Pulmonary artery endothelial cell (primary cell): ENCODE measurements at regions not wholly inside any gene's neighbourhood (a gene's known extent, or its start where the extent isn't known, plus 50 kb on each side); places are given as distances from the start of the nearest gene placed in this dataset.

Experiments used
- DNase-seq: peaks from one replicate; pipeline ENCODE4 v3.0.0-alpha.2; 2011; ENCODE audit warnings: low read depth, low spot score

- DNase-seq, result no peak
Measured at GRCh38 chr12:20181416-20182180, 186.7 kb upstream of the PDE3A start.

- DNase-seq, result no peak
Measured at GRCh38 chr12:20183563-20183962, 184.8 kb upstream of the PDE3A start.

GRCh38 chr12:20184514-20184913 is 183.8 kb upstream of the PDE3A start:
- no peak for DNase-seq

GRCh38 chr12:20187456-20187855 is 180.9 kb upstream of the PDE3A start:
- DNase-seq, result no peak

DNA sequence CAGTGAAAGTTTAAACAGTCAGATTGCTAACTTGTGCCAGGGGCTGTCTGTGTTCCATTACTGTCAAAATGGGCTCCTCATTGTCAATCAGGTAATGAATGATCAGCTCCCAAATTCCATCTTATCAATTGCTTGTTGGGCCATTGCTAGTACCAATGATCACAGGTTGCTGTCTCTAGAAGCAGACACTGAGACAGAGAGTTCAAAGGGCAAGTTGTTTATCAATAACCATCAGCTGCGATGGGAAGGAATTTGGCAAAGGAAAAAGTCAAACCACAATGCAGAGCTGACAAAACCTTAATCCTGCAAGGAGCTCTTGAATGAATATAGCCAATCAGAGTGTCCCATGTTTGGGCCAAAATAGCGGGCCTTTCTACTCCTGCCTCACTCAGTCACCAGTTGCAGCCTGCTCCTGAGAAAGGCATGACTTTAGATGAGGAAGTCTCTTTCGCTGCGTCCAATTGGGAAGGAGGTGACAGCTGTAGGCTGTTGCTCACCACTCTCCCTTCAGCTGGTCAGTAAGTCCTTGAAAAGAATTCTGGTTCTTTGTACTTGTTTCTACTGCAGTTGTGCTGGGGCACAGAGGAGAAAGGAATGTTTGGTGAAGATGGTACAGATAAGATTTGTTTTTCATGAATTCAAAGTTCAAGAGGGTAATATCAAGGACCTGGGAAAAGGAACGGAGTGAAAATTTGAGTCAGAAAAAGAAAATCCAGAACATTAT is 179.2 kb upstream of the PDE3A start:
- DNase-seq, result no peak

GRCh38 chr12:20189767-20190166 is 178.6 kb upstream of the PDE3A start:
- DNase-seq, result no peak

- DNase-seq, result no peak
Measured at GRCh38 chr12:20194171-20194570, 174.2 kb upstream of the PDE3A start.

DNA sequence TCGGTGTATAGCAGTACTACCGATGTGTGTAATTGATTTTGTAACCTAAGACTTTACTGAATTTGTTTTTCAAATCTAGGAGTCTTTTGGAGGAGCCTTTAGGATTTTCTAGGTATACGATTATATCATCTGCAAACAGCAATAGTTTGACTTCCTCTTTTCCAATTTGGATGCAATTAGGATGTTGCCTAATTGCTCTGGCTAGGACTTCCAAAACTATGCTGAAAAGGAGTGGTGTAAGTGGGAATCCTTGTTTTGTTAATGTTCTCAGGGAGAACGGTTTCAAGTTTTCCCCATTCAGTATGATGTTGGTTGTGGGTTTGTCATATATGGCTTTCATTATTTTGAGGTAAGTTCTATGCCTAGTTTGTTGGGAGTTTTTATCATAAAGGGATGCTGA is 171.6 kb upstream of the PDE3A start:
- no peak for DNase-seq

DNA sequence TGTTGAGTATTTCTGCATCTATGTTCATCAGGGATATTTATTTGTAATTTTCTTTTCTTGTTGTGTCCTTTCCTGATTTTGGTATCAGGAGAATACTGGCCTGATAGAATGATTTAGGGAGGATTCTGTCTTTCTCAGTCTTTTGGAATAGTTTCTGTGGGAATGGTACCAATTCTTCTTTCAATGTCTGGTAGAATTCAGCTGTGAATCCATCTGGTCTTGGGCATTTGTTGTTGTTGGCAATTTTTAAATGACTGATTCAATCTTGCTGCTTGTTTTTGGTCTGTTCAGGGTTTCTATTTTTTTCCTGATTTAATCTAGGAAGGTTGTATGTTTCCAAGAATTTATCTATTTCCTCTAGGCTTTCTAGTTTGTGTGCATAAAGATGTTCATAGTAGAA is 170.9 kb upstream of the PDE3A start:
- DNase-seq, result no peak

DNA sequence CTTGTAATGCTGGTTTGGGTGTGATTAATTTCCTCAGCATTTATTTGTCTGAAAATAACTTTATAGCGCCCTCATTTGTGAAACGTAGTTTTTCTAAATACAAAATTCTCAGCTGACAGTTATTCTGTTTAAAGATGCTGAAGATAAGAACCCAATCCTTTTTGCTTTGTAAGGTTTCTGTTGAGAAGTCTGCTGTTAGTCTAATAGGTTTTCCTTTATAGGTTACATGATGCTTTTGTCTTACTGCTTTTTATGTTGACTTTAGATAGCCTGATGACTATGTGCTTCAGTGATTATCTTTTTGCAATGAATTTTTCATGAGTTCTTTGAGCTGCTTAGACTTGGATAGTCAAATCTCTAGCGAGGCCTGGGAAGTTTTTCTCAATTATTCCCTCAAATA is 168.6 kb upstream of the PDE3A start:
- no peak for DNase-seq

DNA sequence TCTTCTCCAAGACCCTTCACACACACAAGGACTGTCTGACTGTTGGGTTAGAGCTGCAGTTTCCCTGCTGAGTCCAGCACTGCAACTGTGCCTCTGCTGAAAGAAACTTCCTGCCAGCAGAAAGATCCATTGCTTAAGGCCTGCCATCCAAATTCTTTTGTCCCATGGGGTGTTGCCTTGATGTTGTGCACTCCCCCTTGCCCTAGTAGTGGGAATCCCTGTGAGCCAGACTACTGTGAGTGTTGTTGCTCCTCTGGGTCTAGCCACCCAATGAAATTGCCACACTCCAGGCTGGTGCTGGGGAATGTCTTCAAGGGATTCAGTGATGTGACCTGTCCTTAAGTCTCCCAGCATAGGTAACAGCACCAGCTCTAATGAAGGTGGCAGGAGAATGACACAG is 166.6 kb upstream of the PDE3A start:
- no peak for DNase-seq

DNA sequence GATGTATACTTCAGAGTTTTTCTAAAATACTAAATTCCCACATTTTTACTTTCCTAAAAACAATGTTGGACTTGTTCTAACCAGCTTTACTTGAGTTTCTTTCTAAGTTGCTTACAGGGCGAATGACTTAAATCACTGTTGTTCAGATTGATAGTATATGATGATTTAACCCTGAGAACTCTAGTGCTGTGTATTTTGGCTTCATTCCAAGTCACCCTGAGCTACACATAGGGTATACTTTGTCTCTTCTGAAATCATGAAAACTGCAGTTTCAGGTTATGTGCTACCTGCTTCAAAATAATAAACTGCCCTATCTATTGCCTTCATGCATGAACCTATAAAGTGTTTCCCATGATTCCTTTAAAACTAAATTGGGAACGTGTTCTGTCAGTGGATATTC is 162.5 kb upstream of the PDE3A start:
- DNase-seq, result no peak

GRCh38 chr12:20206410-20206809 is 161.9 kb upstream of the PDE3A start:
- no peak for DNase-seq

- no peak for DNase-seq
Measured at GRCh38 chr12:20210621-20211215, 157.6 kb upstream of the PDE3A start.

GRCh38 chr12:20211541-20211940 is 156.8 kb upstream of the PDE3A start:
- no peak for DNase-seq

- no peak for DNase-seq
Measured at GRCh38 chr12:20211981-20212421, 156.3 kb upstream of the PDE3A start.

GRCh38 chr12:20212658-20213555 is 155.4 kb upstream of the PDE3A start:
- DNase-seq, result peak; percentile 98

DNA sequence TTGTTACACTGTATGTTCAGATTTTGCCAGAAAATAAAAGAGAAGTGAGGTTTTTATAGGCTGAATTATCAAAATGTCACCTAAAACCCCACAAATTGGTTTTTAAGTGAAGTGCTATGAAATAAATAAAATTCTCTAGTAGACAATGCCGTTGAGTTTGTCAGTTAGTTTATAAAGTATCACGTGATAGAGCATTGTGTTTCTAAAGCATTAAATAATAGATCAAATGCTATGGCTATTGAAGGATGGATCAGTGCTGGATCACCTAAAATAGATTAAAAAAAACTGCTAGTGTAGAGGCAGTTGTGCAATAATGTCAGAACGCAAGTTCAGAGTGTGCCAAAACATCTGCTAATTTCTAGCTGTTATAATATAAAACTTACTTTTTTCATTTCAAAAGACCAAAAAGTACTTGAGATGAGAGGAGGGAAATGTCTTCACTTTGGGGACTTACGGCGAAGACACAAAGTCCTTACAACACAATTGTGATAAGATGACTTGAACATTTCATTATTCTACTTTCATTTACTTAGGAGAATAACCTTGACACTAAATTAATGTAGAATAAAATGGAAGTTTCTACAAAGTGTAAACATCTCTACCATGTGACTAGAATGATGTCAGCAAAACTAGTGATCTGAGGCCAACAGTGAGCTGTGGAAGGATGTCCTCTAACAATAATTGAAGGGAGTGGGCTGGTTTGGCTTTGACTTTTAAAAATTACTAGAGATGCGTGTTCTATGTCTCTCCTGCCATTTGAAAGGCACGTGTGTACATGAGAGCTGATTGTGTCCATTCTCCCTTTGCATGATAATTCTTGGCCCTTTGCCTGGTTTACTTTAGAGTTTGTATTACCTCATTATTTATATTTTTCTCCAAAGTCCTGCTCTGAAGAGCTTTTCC is 154.4 kb upstream of the PDE3A start:
- DNase-seq, result no peak

GRCh38 chr12:20220339-20220738 is 148.0 kb upstream of the PDE3A start:
- no peak for DNase-seq

DNA sequence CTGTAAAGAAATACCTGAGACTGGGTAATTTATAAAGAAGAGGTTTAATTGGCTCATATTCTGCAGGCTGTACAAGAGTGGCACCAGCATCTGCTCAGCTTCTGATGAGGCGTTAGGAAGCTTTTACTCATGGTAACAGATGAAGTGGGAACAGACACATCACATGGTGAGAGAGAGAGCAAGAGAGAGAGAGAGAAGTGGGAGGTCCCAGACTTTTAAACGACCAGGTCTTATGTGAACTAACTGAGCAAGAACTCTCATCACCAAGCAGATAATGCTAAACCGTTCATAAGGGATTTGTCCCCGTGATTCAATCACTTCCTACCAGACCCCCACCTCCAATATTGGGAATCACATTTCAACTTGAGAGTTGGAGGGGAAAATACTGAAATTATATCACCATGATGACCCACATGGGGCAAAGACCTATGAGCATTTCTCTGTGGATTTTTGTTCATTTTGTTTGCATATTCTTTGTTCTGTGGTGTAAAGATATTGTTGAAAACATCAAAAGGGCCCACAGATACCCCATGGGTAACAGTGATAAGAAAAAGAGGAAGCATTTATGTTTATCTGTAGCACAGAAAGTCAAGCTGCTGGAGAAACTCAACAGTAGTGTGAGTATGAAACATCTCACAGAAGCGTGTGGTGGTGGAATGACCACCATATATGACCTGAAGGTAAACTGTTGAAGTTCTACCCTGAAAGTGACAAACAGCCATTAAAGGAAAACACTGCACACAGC is 135.2 kb upstream of the PDE3A start:
- DNase-seq, result no peak
